ENCODE measurements at regions not wholly inside any gene's neighbourhood (a gene's known extent, or its start where the extent isn't known, plus 50 kb on each side); places are given as distances from the start of the nearest gene placed in this dataset.

- TF ChIP-seq ZNF138 (tag by site-specific recombination; IDR thresholded peaks at IDR 0.05; ENCODE audit: borderline replicate concordance) = no peak
- TF ChIP-seq, protein P1, sequence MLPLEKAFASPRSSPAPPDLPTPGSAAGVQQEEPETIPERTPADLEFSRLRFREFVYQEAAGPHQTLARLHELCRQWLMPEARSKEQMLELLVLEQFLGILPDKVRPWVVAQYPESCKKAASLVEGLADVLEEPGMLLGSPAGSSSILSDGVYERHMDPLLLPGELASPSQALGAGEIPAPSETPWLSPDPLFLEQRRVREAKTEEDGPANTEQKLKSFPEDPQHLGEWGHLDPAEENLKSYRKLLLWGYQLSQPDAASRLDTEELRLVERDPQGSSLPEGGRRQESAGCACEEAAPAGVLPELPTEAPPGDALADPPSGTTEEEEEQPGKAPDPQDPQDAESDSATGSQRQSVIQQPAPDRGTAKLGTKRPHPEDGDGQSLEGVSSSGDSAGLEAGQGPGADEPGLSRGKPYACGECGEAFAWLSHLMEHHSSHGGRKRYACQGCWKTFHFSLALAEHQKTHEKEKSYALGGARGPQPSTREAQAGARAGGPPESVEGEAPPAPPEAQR (tag by site-specific recombination; IDR thresholded peaks at IDR 0.05) = no peak
- no peak for TF ChIP-seq ZNF670 (tag by site-specific recombination; IDR thresholded peaks at IDR 0.05; ENCODE audit: low read depth)
- TF ChIP-seq YY1 (tag by site-specific recombination; IDR thresholded peaks at IDR 0.05) = no peak
- TF ChIP-seq CTCF (tag by site-specific recombination; IDR thresholded peaks at IDR 0.05) = no peak
- no peak for TF ChIP-seq SETDB1 (IDR thresholded peaks at IDR 0.05; ENCODE audit: insufficient read length, low read length)
Observed at GRCh38 chr4:106569146-106570031, 200.8 kb upstream of the GIMD1 start.
